ENCODE measurements at regions not wholly inside any gene's neighbourhood (a gene's known extent, or its start where the extent isn't known, plus 50 kb on each side); places are given as distances from the start of the nearest gene placed in this dataset.
"Not testable (repeated sequence)": the region's sequence is repeated elsewhere in the genome, so short reads cannot be mapped to it uniquely, and the experiment has no call there.

DNA sequence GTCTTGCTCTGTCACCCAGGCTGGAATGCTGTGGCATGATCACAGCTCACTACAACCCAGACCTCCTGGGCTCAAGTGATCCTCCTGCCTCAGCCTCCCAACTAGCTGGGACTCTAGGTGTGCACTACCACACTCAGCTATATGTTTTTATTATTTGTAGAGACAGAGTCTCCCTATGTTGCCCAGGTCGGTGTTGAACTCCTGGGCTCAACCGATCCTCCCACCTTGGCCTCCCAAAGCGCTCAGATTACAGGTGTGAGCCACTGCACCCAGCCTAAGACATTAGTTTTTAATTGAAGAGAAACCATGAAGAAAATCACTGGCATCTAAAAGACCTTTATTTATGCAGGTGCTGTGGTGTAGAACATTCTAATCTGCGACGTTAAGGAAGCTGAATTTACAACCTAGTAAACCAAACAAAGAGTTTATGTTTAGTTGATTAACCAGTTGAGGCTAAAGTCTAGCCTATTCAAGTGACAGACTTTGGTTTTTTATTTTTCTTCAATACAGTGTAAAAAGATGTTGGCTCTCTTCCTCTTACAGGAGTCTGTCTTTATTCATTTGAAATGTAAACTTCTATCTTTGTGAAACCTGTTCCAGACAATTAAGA lies 52.5 kb upstream of the NBL1 start:
- Mint-ChIP-seq H3K27ac (no peak overlapping the region), H3K9me3 (no peaks in the 10 kb centered on the region), H3K36me3 (peaks cover under 1% of the 10 kb centered on the region in 2 donors)
- ATAC-seq (no peak), DNase-seq (ENCODE audit: low spot score in 2 of 2) (no peak)

DNA sequence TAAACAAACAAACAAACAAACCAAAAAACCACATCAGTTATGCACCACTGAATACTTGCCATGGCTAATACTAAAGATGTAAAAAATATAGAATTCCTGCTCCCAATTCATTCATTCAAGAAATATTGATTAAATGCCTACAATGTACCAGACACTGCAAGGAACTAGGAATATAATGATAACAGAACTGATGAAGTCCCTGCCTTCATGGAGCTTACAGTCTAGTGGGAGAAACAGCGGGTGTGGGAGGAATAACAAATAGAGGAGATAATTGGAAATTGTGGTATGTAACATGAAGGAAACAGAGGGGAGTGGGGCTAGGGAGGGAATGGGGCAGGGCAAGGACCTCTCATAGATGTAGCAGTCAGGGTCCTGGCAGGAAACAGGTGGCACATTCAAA lies 58.6 kb upstream of the NBL1 start:
- ATAC-seq (no peak), DNase-seq (ENCODE audit: low spot score in 2 of 2) (no peak)
- H3K27ac Mint-ChIP-seq: no peak overlapping the region
- peaks cover 0 to 4% of the 10 kb centered on the region in 2 donors for H3K9me3 Mint-ChIP-seq
- no peaks in the 10 kb centered on the region for H3K36me3 Mint-ChIP-seq

GRCh38 chr1:19582318-19582717 lies 61.8 kb upstream of the NBL1 start:
- H3K9me3 Mint-ChIP-seq: peaks cover 0 to 4% of the 10 kb centered on the region in 2 donors
- H3K36me3 Mint-ChIP-seq: no peaks in the 10 kb centered on the region
- ATAC-seq: peak; percentile 92 to 98
- peak; percentile 72 to 81 for DNase-seq (ENCODE audit: low spot score in 2 of 2)
- H3K27ac Mint-ChIP-seq: peak overlapping the region in 1 of 2 donors; percentile 20

- Mint-ChIP-seq H3K9me3 (peaks cover 0 to 4% of the 10 kb centered on the region in 2 donors), H3K36me3 (no peaks in the 10 kb centered on the region), H3K27ac (no peak overlapping the region)
- DNase-seq (ENCODE audit: low spot score in 2 of 2): no peak
- ATAC-seq: no peak
Observed at GRCh38 chr1:19581381-19581780, 62.7 kb upstream of the NBL1 start.

DNA sequence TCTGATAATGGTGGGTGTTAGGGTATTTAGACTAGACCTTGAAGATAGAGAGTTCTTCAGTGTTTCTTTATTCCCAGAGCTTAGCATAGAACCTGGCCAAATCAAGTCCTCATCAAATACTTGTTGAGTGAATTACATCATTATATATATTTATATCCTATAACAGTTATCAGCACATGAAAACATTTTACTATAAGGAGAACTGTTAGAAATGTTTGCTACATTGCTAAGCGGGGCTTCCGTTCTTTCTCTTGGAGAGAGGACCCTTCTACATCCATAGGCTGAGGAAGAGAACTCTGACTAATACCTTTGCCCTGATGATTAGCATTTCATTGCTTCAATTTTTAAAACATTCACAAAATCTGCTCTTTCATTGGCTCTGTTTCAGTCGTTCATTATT lies 66.5 kb upstream of the NBL1 start:
- no peaks in the 10 kb centered on the region for H3K9me3 Mint-ChIP-seq
- DNase-seq (ENCODE audit: low spot score in 2 of 2): no peak
- H3K36me3 Mint-ChIP-seq: no peaks in the 10 kb centered on the region
- H3K27ac Mint-ChIP-seq: no peak overlapping the region
- no peak for ATAC-seq

DNA sequence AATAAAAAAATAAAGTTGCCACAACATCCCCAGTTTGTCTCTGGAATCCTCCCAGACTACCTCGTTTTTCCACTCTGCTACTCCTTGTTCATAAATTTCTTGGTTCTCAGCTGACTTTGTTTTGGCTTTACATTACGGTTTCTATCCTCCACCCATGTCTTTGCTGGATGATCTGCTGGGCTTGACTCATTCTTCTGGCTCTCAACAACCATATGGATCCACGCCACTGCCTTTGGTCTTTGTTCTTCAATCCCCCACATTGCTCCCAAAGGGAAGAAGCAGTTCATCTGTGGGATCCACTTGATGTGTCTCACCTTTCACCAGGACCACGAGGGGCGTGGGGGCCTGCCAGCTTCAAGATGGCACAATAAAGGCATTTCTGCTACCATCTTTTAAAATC lies 67.1 kb upstream of the NBL1 start:
- DNase-seq (ENCODE audit: low spot score in 2 of 2) (no peak), ATAC-seq (no peak)
- no peak overlapping the region for H3K27ac Mint-ChIP-seq
- H3K36me3 Mint-ChIP-seq: no peaks in the 10 kb centered on the region
- H3K9me3 Mint-ChIP-seq: no peaks in the 10 kb centered on the region

- no peaks in the 10 kb centered on the region for H3K36me3 Mint-ChIP-seq
- no peak overlapping the region for H3K27ac Mint-ChIP-seq
- peaks cover 0 to 5% of the 10 kb centered on the region in 2 donors for H3K9me3 Mint-ChIP-seq
- ATAC-seq (no peak), DNase-seq (ENCODE audit: low spot score in 2 of 2) (no peak)
Observed at GRCh38 chr1:19569786-19570185, 74.3 kb upstream of the NBL1 start.

- ATAC-seq (no peak), DNase-seq (ENCODE audit: low spot score in 2 of 2) (no peak)
- Mint-ChIP-seq H3K36me3 (no peaks in the 10 kb centered on the region), H3K9me3 (peaks cover 0 to 5% of the 10 kb centered on the region in 2 donors), H3K27ac (no peak overlapping the region)
Observed at GRCh38 chr1:19567041-19567440, 77.1 kb upstream of the NBL1 start.

- Mint-ChIP-seq H3K36me3 (no peaks in the 10 kb centered on the region), H3K9me3 (no peaks in the 10 kb centered on the region), H3K27ac (no peak overlapping the region)
- no peak for ATAC-seq
- DNase-seq (ENCODE audit: low spot score in 2 of 2): no peak
Observed at GRCh38 chr1:19564366-19564765, 79.0 kb upstream of the CAPZB start.

- DNase-seq (ENCODE audit: low spot score in 2 of 2): no peak
- H3K9me3 Mint-ChIP-seq: no peaks in the 10 kb centered on the region
- no peak for ATAC-seq
- H3K27ac Mint-ChIP-seq: no peak overlapping the region
- no peaks in the 10 kb centered on the region for H3K36me3 Mint-ChIP-seq
Observed at GRCh38 chr1:19563324-19564097, 78.2 kb upstream of the CAPZB start.

DNA sequence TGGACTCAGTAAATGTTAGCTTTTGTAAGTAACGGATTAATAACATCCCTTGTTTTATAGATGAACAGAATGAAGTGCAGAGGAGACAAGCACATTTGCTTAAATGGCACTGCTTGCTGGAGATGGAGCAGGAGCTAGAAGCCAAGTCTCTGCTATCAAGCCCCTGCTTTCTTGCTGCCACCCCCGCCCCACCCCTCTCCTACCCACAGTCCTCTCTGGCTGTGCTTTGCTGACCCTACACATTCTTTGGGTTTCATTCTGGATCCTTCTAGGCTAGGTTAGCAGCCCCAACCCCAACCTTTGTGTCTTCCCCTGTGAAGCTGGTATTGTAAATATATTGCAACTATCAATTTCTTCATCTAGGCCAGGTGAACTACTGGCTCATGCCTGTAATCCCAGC lies 77.5 kb upstream of the CAPZB start:
- DNase-seq (ENCODE audit: low spot score in 2 of 2): no peak
- no peaks in the 10 kb centered on the region for H3K9me3 Mint-ChIP-seq
- no peak for ATAC-seq
- H3K27ac Mint-ChIP-seq: no peak overlapping the region
- H3K36me3 Mint-ChIP-seq: no peaks in the 10 kb centered on the region

GRCh38 chr1:19560480-19560879 lies 75.1 kb upstream of the CAPZB start:
- Mint-ChIP-seq H3K9me3 (no peaks in the 10 kb centered on the region), H3K36me3 (no peaks in the 10 kb centered on the region), H3K27ac (no peak overlapping the region)
- no peak for DNase-seq (ENCODE audit: low spot score in 2 of 2)
- ATAC-seq: no peak

GRCh38 chr1:19559641-19560040 lies 74.3 kb upstream of the CAPZB start:
- no peak for DNase-seq (ENCODE audit: low spot score in 2 of 2)
- no peaks in the 10 kb centered on the region for H3K9me3 Mint-ChIP-seq

GRCh38 chr1:19557609-19558051 lies 72.3 kb upstream of the CAPZB start:
- ATAC-seq: no peak
- DNase-seq (ENCODE audit: low spot score in 2 of 2): no peak
- peak overlapping the region in 1 of 2 donors; percentile 54 for H3K27ac Mint-ChIP-seq
- H3K9me3 Mint-ChIP-seq: peaks cover 0 to under 1% of the 10 kb centered on the region in 2 donors
- H3K36me3 Mint-ChIP-seq: no peaks in the 10 kb centered on the region

More at GRCh38 chr1:19559641-19560040, 74.3 kb upstream of the CAPZB start:
- ATAC-seq: no peak
- H3K27ac Mint-ChIP-seq: no peak overlapping the region
- no peaks in the 10 kb centered on the region for H3K36me3 Mint-ChIP-seq

- peaks cover 0 to 7% of the 10 kb centered on the region in 2 donors for H3K36me3 Mint-ChIP-seq
- no peak overlapping the region for H3K27ac Mint-ChIP-seq
- peaks cover 0 to 11% of the 10 kb centered on the region in 2 donors for H3K9me3 Mint-ChIP-seq
- ATAC-seq: no peak
- no peak for DNase-seq (ENCODE audit: low spot score in 2 of 2)
Observed at GRCh38 chr1:19554090-19554489, 68.8 kb upstream of the CAPZB start.

DNA sequence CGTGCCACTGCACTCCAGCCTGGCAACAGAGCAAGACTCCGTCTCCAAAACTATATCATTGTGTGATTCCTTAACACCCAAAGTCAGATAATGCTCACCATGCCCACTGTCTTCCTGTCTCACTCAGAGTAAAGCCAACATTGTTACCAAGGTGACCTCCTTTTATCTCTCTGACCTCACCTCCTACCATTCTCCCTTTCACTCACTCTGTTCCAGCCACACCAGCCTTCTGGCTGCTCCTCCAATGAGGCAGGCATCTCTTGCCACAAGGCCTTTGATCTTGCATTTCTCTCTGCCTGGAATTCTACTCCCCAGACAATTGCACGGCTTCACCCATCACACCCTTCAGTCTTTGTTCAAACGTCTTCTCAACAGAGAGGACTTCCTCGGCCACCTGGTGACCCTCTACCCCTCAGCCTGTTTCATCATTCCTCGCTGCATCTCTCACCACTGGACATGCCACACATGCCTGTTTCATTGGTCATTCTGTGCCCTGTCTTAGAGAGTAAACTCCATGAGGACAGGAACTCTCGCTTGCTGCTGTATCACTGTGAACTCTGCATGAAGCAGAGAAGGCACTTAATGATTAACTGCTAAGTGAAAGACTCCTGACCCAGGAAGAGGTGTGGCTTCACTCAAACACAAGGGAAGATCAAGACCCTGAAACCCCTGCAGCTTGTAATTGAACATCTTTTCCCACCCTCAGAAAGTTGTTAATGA lies 67.1 kb upstream of the CAPZB start:
- no peak overlapping the region for H3K27ac Mint-ChIP-seq
- H3K36me3 Mint-ChIP-seq: peaks cover 0 to 7% of the 10 kb centered on the region in 2 donors
- H3K9me3 Mint-ChIP-seq: peaks cover 0 to 11% of the 10 kb centered on the region in 2 donors
- peak; percentile 41 to 51 for ATAC-seq
- no peak for DNase-seq (ENCODE audit: low spot score in 2 of 2)

DNA sequence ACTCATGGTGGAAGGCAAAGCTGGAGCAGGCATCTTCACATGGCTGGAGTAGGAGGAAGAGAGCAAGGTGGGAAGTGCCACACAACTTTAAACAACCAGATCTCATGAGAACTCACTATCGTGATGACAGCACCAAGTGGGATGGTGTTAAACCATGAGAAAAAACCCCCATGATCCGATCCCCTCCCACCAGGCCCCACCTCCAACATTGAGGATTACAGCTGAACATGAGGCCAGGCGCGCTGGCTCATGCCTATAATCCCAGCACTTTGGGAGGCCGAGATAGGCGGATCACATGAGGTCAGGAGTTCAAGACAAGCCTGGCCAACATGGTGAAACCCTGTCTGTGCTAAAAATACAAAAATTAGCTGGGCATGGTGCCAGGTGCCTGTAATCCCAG lies 66.5 kb upstream of the CAPZB start:
- ATAC-seq; H3K27ac Mint-ChIP-seq; DNase-seq (ENCODE audit: low spot score in 2 of 2); H3K36me3 Mint-ChIP-seq: not testable (repeated sequence)
- peaks cover 0 to 11% of the 10 kb centered on the region in 2 donors for H3K9me3 Mint-ChIP-seq

All from activated naive CD4-positive, alpha-beta T cell treated with anti-CD3 and anti-CD28 coated beads, Interleukin-2, amount 50 U/mL, for 72 hours (primary cell).